ENCODE measurements at regions not wholly inside any gene's neighbourhood (a gene's known extent, or its start where the extent isn't known, plus 50 kb on each side); places are given as distances from the start of the nearest gene placed in this dataset.

GRCh38 chr21:33125680-33126375 is 55.9 kb downstream of the OLIG1 start:
- DNase-seq = no peak
- no peaks in the 10 kb centered on the region for H3K4me1 ChIP-seq
- TF ChIP-seq CTCF (IDR thresholded peaks at IDR 0.05) = no peak
- TF ChIP-seq POLR2A (IDR thresholded peaks at IDR 0.05) = no peak
- no peaks in the 10 kb centered on the region for H3K36me3 ChIP-seq
- no peak overlapping the region for H3K4me3 ChIP-seq
- intact Hi-C loops (cut with DNase I; ENCODE audit: low total_unique reads) = no loop called here
- H3K27ac ChIP-seq = no peak overlapping the region
- no peaks in the 10 kb centered on the region for H3K9me3 ChIP-seq
- no peaks in the 10 kb centered on the region for H3K27me3 ChIP-seq

GRCh38 chr21:33126569-33126968 is 56.6 kb downstream of the OLIG1 start:
- no peaks in the 10 kb centered on the region for H3K27me3 ChIP-seq
- intact Hi-C loops (cut with DNase I; ENCODE audit: low total_unique reads) = no loop called here
- no peak overlapping the region for H3K27ac ChIP-seq
- no peaks in the 10 kb centered on the region for H3K4me1 ChIP-seq
- no peak overlapping the region for H3K4me3 ChIP-seq
- H3K9me3 ChIP-seq = no peaks in the 10 kb centered on the region
- no peak for DNase-seq
- TF ChIP-seq POLR2A (IDR thresholded peaks at IDR 0.05) = no peak
- no peak for TF ChIP-seq CTCF (IDR thresholded peaks at IDR 0.05)
- H3K36me3 ChIP-seq = no peaks in the 10 kb centered on the region

GRCh38 chr21:33127154-33127867 is 57.4 kb downstream of the OLIG1 start:
- H3K27ac ChIP-seq = no peak overlapping the region
- intact Hi-C loops (cut with DNase I; ENCODE audit: low total_unique reads) = no loop called here
- no peaks in the 10 kb centered on the region for H3K36me3 ChIP-seq
- no peaks in the 10 kb centered on the region for H3K27me3 ChIP-seq
- H3K4me3 ChIP-seq = peak overlapping the region; percentile 1 to 11
- no peaks in the 10 kb centered on the region for H3K4me1 ChIP-seq
- peak; percentile 17 to 36 for DNase-seq
- peak; percentile 18 to 35 (median 34) for TF ChIP-seq CTCF (IDR thresholded peaks at IDR 0.05)
- TF ChIP-seq POLR2A (IDR thresholded peaks at IDR 0.05) = no peak
- H3K9me3 ChIP-seq = no peaks in the 10 kb centered on the region

GRCh38 chr21:33127868-33128242 is 57.9 kb downstream of the OLIG1 start:
- no peaks in the 10 kb centered on the region for H3K27me3 ChIP-seq
- no peak for DNase-seq
- no peaks in the 10 kb centered on the region for H3K9me3 ChIP-seq
- TF ChIP-seq POLR2A (IDR thresholded peaks at IDR 0.05) (no peak), CTCF (IDR thresholded peaks at IDR 0.05) (no peak)
- H3K4me3 ChIP-seq = no peak overlapping the region
- H3K4me1 ChIP-seq = no peaks in the 10 kb centered on the region
- H3K36me3 ChIP-seq = no peaks in the 10 kb centered on the region
- intact Hi-C loops (cut with DNase I; ENCODE audit: low total_unique reads) = no loop called here
- H3K27ac ChIP-seq = no peak overlapping the region

GRCh38 chr21:33128538-33128937 is 58.6 kb downstream of the OLIG1 start:
- H3K9me3 ChIP-seq = no peaks in the 10 kb centered on the region
- no peaks in the 10 kb centered on the region for H3K27me3 ChIP-seq
- intact Hi-C loops (cut with DNase I; ENCODE audit: low total_unique reads) = no loop called here
- no peaks in the 10 kb centered on the region for H3K4me1 ChIP-seq
- no peaks in the 10 kb centered on the region for H3K36me3 ChIP-seq
- no peak overlapping the region for H3K4me3 ChIP-seq
- no peak for DNase-seq
- no peak for TF ChIP-seq CTCF (IDR thresholded peaks at IDR 0.05)
- no peak for TF ChIP-seq POLR2A (IDR thresholded peaks at IDR 0.05)
- no peak overlapping the region for H3K27ac ChIP-seq
